ENCODE measurements at regions not wholly inside any gene's neighbourhood (a gene's known extent, or its start where the extent isn't known, plus 50 kb on each side); places are given as distances from the start of the nearest gene placed in this dataset.

GRCh38 chr15:95605098-95605497 is 725.4 kb upstream of the NR2F2 start:
- H3K9ac ChIP-seq (ENCODE audit: low read depth, low read length): no peak overlapping the region
- no peaks in the 10 kb centered on the region for H3K36me3 ChIP-seq (ENCODE audit: control insufficient read depth, insufficient read depth, low read length)
- no peak overlapping the region for H3K4me3 ChIP-seq (ENCODE audit: low read depth, low read length)
- H3K9me3 ChIP-seq (ENCODE audit: control insufficient read depth, insufficient read depth, low read length): no peaks in the 10 kb centered on the region
- H3K27ac ChIP-seq (ENCODE audit: low read depth, low read length): no peak overlapping the region
- H3K4me1 ChIP-seq (ENCODE audit: control insufficient read depth, insufficient read depth, low read length): no peaks in the 10 kb centered on the region
- no peaks in the 10 kb centered on the region for H3K27me3 ChIP-seq (ENCODE audit: control insufficient read depth, insufficient read depth, low read length)

- no peaks in the 10 kb centered on the region for H3K27me3 ChIP-seq (ENCODE audit: control insufficient read depth, insufficient read depth, low read length)
- no peak overlapping the region for H3K27ac ChIP-seq (ENCODE audit: low read depth, low read length)
- no peak overlapping the region for H3K9ac ChIP-seq (ENCODE audit: low read depth, low read length)
- no peak overlapping the region for H3K4me3 ChIP-seq (ENCODE audit: low read depth, low read length)
- H3K9me3 ChIP-seq (ENCODE audit: control insufficient read depth, insufficient read depth, low read length): no peaks in the 10 kb centered on the region
- no peaks in the 10 kb centered on the region for H3K4me1 ChIP-seq (ENCODE audit: control insufficient read depth, insufficient read depth, low read length)
- no peaks in the 10 kb centered on the region for H3K36me3 ChIP-seq (ENCODE audit: control insufficient read depth, insufficient read depth, low read length)
These were observed 723.9 kb upstream of the NR2F2 start for GRCh38 chr15:95606551-95606950.

GRCh38 chr15:95608371-95608770 is 722.1 kb upstream of the NR2F2 start:
- Histone ChIP-seq H3K27me3 (ENCODE audit: control insufficient read depth, insufficient read depth, low read length) (no peaks in the 10 kb centered on the region), H3K4me3 (ENCODE audit: low read depth, low read length) (no peak overlapping the region), H3K9me3 (ENCODE audit: control insufficient read depth, insufficient read depth, low read length) (no peaks in the 10 kb centered on the region), H3K27ac (ENCODE audit: low read depth, low read length) (no peak overlapping the region), H3K36me3 (ENCODE audit: control insufficient read depth, insufficient read depth, low read length) (no peaks in the 10 kb centered on the region), H3K4me1 (ENCODE audit: control insufficient read depth, insufficient read depth, low read length) (no peaks in the 10 kb centered on the region), H3K9ac (ENCODE audit: low read depth, low read length) (no peak overlapping the region)

- H3K9me3 ChIP-seq (ENCODE audit: control insufficient read depth, insufficient read depth, low read length): no peaks in the 10 kb centered on the region
- no peaks in the 10 kb centered on the region for H3K36me3 ChIP-seq (ENCODE audit: control insufficient read depth, insufficient read depth, low read length)
- no peak overlapping the region for H3K9ac ChIP-seq (ENCODE audit: low read depth, low read length)
- no peaks in the 10 kb centered on the region for H3K4me1 ChIP-seq (ENCODE audit: control insufficient read depth, insufficient read depth, low read length)
- H3K4me3 ChIP-seq (ENCODE audit: low read depth, low read length): no peak overlapping the region
- no peak overlapping the region for H3K27ac ChIP-seq (ENCODE audit: low read depth, low read length)
- no peaks in the 10 kb centered on the region for H3K27me3 ChIP-seq (ENCODE audit: control insufficient read depth, insufficient read depth, low read length)
These were observed 721.4 kb upstream of the NR2F2 start for GRCh38 chr15:95609096-95609495.

GRCh38 chr15:95610945-95611344 is 719.6 kb upstream of the NR2F2 start:
- H3K27me3 ChIP-seq (ENCODE audit: control insufficient read depth, insufficient read depth, low read length): no peaks in the 10 kb centered on the region

GRCh38 chr15:95615436-95615835 is 715.1 kb upstream of the NR2F2 start:
- H3K9me3 ChIP-seq (ENCODE audit: control insufficient read depth, insufficient read depth, low read length): no peaks in the 10 kb centered on the region
- no peak overlapping the region for H3K27ac ChIP-seq (ENCODE audit: low read depth, low read length)
- no peak overlapping the region for H3K4me3 ChIP-seq (ENCODE audit: low read depth, low read length)
- no peaks in the 10 kb centered on the region for H3K4me1 ChIP-seq (ENCODE audit: control insufficient read depth, insufficient read depth, low read length)
- no peak overlapping the region for H3K9ac ChIP-seq (ENCODE audit: low read depth, low read length)
- no peaks in the 10 kb centered on the region for H3K36me3 ChIP-seq (ENCODE audit: control insufficient read depth, insufficient read depth, low read length)
- no peaks in the 10 kb centered on the region for H3K27me3 ChIP-seq (ENCODE audit: control insufficient read depth, insufficient read depth, low read length)

More at GRCh38 chr15:95610945-95611344, 719.6 kb upstream of the NR2F2 start:
- H3K9me3 ChIP-seq (ENCODE audit: control insufficient read depth, insufficient read depth, low read length): no peaks in the 10 kb centered on the region
- no peak overlapping the region for H3K4me3 ChIP-seq (ENCODE audit: low read depth, low read length)
- no peak overlapping the region; the same call in 1 of the 2 replicates for H3K9ac ChIP-seq (ENCODE audit: low read depth, low read length)
- no peaks in the 10 kb centered on the region for H3K4me1 ChIP-seq (ENCODE audit: control insufficient read depth, insufficient read depth, low read length)
- H3K27ac ChIP-seq (ENCODE audit: low read depth, low read length): no peak overlapping the region
- no peaks in the 10 kb centered on the region for H3K36me3 ChIP-seq (ENCODE audit: control insufficient read depth, insufficient read depth, low read length)

GRCh38 chr15:95616306-95616705 is 714.2 kb upstream of the NR2F2 start:
- Histone ChIP-seq H3K4me1 (ENCODE audit: control insufficient read depth, insufficient read depth, low read length) (no peaks in the 10 kb centered on the region), H3K9me3 (ENCODE audit: control insufficient read depth, insufficient read depth, low read length) (no peaks in the 10 kb centered on the region), H3K4me3 (ENCODE audit: low read depth, low read length) (no peak overlapping the region), H3K9ac (ENCODE audit: low read depth, low read length) (no peak overlapping the region), H3K36me3 (ENCODE audit: control insufficient read depth, insufficient read depth, low read length) (no peaks in the 10 kb centered on the region), H3K27me3 (ENCODE audit: control insufficient read depth, insufficient read depth, low read length) (no peaks in the 10 kb centered on the region), H3K27ac (ENCODE audit: low read depth, low read length) (no peak overlapping the region)

GRCh38 chr15:95620934-95621579 is 709.4 kb upstream of the NR2F2 start:
- no peak overlapping the region for H3K4me3 ChIP-seq (ENCODE audit: low read depth, low read length)
- no peak overlapping the region for H3K9ac ChIP-seq (ENCODE audit: low read depth, low read length)
- H3K36me3 ChIP-seq (ENCODE audit: control insufficient read depth, insufficient read depth, low read length): no peaks in the 10 kb centered on the region
- H3K9me3 ChIP-seq (ENCODE audit: control insufficient read depth, insufficient read depth, low read length): no peaks in the 10 kb centered on the region
- no peaks in the 10 kb centered on the region for H3K4me1 ChIP-seq (ENCODE audit: control insufficient read depth, insufficient read depth, low read length)
- no peak overlapping the region for H3K27ac ChIP-seq (ENCODE audit: low read depth, low read length)
- H3K27me3 ChIP-seq (ENCODE audit: control insufficient read depth, insufficient read depth, low read length): no peaks in the 10 kb centered on the region

GRCh38 chr15:95622843-95623242 is 707.7 kb upstream of the NR2F2 start:
- no peak overlapping the region for H3K9ac ChIP-seq (ENCODE audit: low read depth, low read length)
- no peak overlapping the region for H3K27ac ChIP-seq (ENCODE audit: low read depth, low read length)
- H3K4me1 ChIP-seq (ENCODE audit: control insufficient read depth, insufficient read depth, low read length): peaks cover 11% of the 10 kb centered on the region; the same call in 1 of the 2 replicates
- no peaks in the 10 kb centered on the region for H3K36me3 ChIP-seq (ENCODE audit: control insufficient read depth, insufficient read depth, low read length)
- H3K27me3 ChIP-seq (ENCODE audit: control insufficient read depth, insufficient read depth, low read length): no peaks in the 10 kb centered on the region
- H3K4me3 ChIP-seq (ENCODE audit: low read depth, low read length): no peak overlapping the region
- no peaks in the 10 kb centered on the region for H3K9me3 ChIP-seq (ENCODE audit: control insufficient read depth, insufficient read depth, low read length)

- no peak overlapping the region for H3K27ac ChIP-seq (ENCODE audit: low read depth, low read length)
- peaks cover 11% of the 10 kb centered on the region; the same call in 1 of the 2 replicates for H3K4me1 ChIP-seq (ENCODE audit: control insufficient read depth, insufficient read depth, low read length)
These were observed 706.4 kb upstream of the NR2F2 start for GRCh38 chr15:95624100-95624499.

GRCh38 chr15:95624616-95625361 is 705.7 kb upstream of the NR2F2 start:
- no peak overlapping the region for H3K4me3 ChIP-seq (ENCODE audit: low read depth, low read length)
- H3K27ac ChIP-seq (ENCODE audit: low read depth, low read length): no peak overlapping the region
- no peaks in the 10 kb centered on the region for H3K36me3 ChIP-seq (ENCODE audit: control insufficient read depth, insufficient read depth, low read length)
- no peak overlapping the region for H3K9ac ChIP-seq (ENCODE audit: low read depth, low read length)
- peaks cover 11% of the 10 kb centered on the region; the same call in 1 of the 2 replicates for H3K4me1 ChIP-seq (ENCODE audit: control insufficient read depth, insufficient read depth, low read length)
- no peaks in the 10 kb centered on the region for H3K27me3 ChIP-seq (ENCODE audit: control insufficient read depth, insufficient read depth, low read length)
- no peaks in the 10 kb centered on the region for H3K9me3 ChIP-seq (ENCODE audit: control insufficient read depth, insufficient read depth, low read length)

More at GRCh38 chr15:95624100-95624499, 706.4 kb upstream of the NR2F2 start:
- H3K9me3 ChIP-seq (ENCODE audit: control insufficient read depth, insufficient read depth, low read length): no peaks in the 10 kb centered on the region
- no peaks in the 10 kb centered on the region for H3K27me3 ChIP-seq (ENCODE audit: control insufficient read depth, insufficient read depth, low read length)
- H3K4me3 ChIP-seq (ENCODE audit: low read depth, low read length): no peak overlapping the region
- no peaks in the 10 kb centered on the region for H3K36me3 ChIP-seq (ENCODE audit: control insufficient read depth, insufficient read depth, low read length)
- no peak overlapping the region for H3K9ac ChIP-seq (ENCODE audit: low read depth, low read length)
